Right hindlimb (tissue), 1 donor: ENCODE measurements at regions not wholly inside any gene's neighbourhood (a gene's known extent, or its start where the extent isn't known, plus 50 kb on each side); places are given as distances from the start of the nearest gene placed in this dataset.
"Not testable (repeated sequence)": the region's sequence is repeated elsewhere in the genome, so short reads cannot be mapped to it uniquely, and the experiment has no call there.

Experiments used
- DNase-seq: peaks from one replicate; pipeline ENCODE4 v3.0.0-alpha.2; 2018

- DNase-seq = no peak
Observed at GRCh38 chr2:60356346-60356745, 197.1 kb downstream of the BCL11A start.

GRCh38 chr2:60355849-60356261 is 197.6 kb downstream of the BCL11A start:
- no peak for DNase-seq

- no peak for DNase-seq
Observed at GRCh38 chr2:60354713-60355112, 198.7 kb downstream of the BCL11A start.

- DNase-seq = no peak
Observed at GRCh38 chr2:60353863-60354262, 199.6 kb downstream of the BCL11A start.

- DNase-seq = no peak
Observed at GRCh38 chr2:60353406-60353800, 200.1 kb downstream of the BCL11A start.

- DNase-seq = no peak
Observed at GRCh38 chr2:60352491-60353405, 200.7 kb downstream of the BCL11A start.

GRCh38 chr2:60351802-60352201 is 201.7 kb downstream of the BCL11A start:
- DNase-seq = no peak

- no peak for DNase-seq
Observed at GRCh38 chr2:60351321-60351720, 202.1 kb downstream of the BCL11A start.

- DNase-seq = no peak
Observed at GRCh38 chr2:60350791-60351190, 202.7 kb downstream of the BCL11A start.

GRCh38 chr2:60347781-60348180 is 205.7 kb downstream of the BCL11A start:
- DNase-seq = no peak

- not testable (repeated sequence) for DNase-seq
Observed at GRCh38 chr2:60342491-60342890, 211.0 kb downstream of the BCL11A start.

GRCh38 chr2:60341151-60341550 is 212.3 kb downstream of the BCL11A start:
- no peak for DNase-seq

- no peak for DNase-seq
Observed at GRCh38 chr2:60339286-60339685, 214.2 kb downstream of the BCL11A start.

- no peak for DNase-seq
Observed at GRCh38 chr2:60337142-60337497, 216.3 kb downstream of the BCL11A start.

GRCh38 chr2:60336442-60337141 is 216.9 kb downstream of the BCL11A start:
- DNase-seq = no peak

- DNase-seq = no peak
Observed at GRCh38 chr2:60335533-60336237, 217.8 kb downstream of the BCL11A start.

GRCh38 chr2:60334610-60335009 is 218.8 kb downstream of the BCL11A start:
- DNase-seq = no peak

GRCh38 chr2:60333264-60333663 is 220.2 kb downstream of the BCL11A start:
- no peak for DNase-seq

- DNase-seq = no peak
Observed at GRCh38 chr2:60331115-60331809, 222.2 kb downstream of the BCL11A start.

GRCh38 chr2:60329225-60329624 is 224.2 kb downstream of the BCL11A start:
- DNase-seq = no peak

- DNase-seq = no peak
Observed at GRCh38 chr2:60324536-60324935, 228.9 kb downstream of the BCL11A start.

- DNase-seq = no peak
Observed at GRCh38 chr2:60321816-60322215, 231.6 kb downstream of the BCL11A start.

- no peak for DNase-seq
Observed at GRCh38 chr2:60320724-60321123, 232.7 kb downstream of the BCL11A start.
